GM21717 (cell line): ENCODE measurements at regions not wholly inside any gene's neighbourhood (a gene's known extent, or its start where the extent isn't known, plus 50 kb on each side); places are given as distances from the start of the nearest gene placed in this dataset.

Experiments used
- ATAC-seq: cut with Tn5 transposase; IDR thresholded peaks from one replicate; pipeline ENCODE4 v1.9.1; 2021; ENCODE audit warnings: mild to moderate bottlenecking, moderate library complexity; ENCODE audit not compliant: unreplicated experiment

DNA sequence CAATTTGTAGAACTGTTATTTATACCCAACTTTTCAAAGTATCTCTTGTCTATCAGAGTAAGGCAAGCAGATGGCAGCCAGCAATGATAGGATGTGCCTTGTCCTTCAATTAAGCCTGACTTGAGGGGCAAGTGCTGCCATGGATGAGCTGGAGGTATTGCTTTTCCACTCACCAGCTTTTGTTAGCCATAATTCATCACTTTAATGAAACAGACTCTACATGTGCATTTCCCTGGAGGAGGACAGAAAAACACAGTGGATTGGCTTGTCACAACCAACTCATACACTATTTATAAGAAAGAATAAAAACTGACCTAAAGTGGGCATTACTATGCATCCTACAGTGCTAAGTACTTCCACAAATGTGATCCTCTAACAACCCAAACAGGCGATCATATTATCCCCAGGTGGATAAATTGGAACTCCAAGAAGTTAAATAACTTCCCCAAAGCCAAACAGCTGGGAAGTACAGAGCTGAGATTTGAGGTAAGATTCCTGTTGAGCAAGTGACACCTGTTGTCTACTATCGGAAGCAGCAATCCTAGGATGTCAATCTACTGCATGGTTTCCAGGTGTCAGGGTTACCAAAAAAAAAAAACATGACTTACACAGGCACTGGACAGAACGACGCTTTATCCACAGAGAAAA, 73.9 kb upstream of the NRSN1 start:
- ATAC-seq, result no peak

DNA sequence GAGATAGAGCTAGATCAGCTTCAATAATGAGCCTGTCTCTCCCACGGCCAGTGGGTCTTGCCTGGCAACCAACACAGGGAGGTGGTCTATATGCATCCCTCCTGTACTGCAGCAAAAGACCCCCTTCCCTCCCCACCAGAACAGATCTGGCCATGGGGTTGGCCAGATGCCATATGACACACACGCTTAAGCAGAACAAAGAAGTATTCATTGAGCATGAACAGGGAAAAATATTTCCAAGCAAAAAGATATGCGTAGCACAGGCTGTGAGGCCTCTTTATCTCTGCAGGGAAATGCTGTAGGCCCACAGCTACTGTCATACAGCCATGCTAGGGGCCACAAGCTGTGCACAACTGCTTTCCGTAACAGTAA, 73.4 kb upstream of the NRSN1 start:
- ATAC-seq, result no peak

DNA sequence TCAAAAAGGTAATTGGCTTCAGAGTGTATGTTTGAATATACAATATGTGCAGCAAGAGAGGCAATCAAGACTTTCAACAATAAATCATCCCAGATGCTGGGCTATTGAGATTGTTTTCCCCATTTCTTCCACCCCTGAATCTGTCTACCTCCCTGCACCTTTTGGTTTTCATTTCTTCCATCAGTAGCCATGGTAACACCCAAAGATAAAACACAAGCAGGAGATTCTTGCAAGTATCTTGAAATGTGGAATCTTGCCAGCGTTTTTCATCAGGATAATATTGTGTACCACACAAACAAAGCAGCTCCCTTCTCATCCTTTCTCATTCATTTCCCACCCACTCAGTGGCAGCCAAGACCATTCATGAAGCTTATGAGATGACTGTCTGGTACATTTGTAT, 73.0 kb upstream of the NRSN1 start:
- no peak for ATAC-seq

DNA sequence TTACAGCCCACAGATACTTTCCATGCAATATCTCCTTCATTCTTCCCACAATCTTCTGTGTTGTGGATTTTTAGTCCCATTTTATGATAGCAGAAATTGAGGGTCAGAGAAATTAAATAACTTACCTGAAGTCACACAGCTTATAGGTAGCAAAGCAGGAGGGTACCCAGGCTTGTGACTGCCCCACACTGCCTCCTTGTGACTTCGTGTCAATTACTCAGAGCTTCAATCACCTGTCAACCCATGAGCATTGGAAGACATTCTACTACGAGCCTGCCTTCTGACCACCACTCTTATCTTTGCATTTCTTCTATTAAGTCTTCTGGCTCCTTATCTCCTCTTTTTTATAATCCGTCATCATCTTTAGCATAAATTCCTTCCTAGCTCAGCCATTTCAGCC, 71.6 kb upstream of the NRSN1 start:
- no peak for ATAC-seq

DNA sequence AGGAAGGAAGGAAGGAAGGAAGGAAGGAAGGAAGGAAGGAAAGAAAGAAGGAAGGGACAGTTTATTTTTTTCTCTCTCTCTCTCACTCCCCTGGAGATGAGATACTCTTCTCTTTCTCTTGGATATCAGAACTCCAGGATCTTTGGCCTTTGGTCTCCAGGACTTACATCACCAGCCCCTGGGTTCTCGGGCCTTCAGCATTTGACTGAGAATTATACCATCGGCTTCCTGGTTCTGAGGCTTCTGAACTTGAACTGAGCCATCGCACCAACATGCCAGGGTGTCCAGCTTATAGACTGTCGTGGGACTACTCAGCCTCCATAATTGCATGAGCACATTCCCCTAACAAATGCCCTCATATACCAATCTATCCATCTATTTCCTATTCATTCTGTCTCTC, 69.4 kb upstream of the NRSN1 start:
- ATAC-seq, result no peak

DNA sequence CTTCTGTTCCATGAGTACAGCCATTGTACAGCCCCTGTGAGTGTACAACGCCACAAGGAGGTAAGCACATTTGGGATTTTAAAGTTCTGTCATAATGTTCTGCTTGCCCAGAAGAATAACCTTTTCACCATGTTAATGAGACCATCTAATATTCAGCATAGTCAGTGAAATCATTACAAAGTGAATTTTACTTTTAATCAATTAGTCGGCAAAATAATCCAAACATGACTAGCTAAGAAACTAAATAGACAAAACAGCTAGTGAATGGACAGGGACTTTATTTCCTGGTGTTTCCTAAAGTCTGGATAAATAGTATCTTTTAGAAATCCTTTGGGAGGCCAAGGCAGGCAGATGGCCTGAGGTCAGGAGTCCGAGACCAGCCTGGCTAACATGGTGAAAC, 69.0 kb upstream of the NRSN1 start:
- ATAC-seq, result no peak

DNA sequence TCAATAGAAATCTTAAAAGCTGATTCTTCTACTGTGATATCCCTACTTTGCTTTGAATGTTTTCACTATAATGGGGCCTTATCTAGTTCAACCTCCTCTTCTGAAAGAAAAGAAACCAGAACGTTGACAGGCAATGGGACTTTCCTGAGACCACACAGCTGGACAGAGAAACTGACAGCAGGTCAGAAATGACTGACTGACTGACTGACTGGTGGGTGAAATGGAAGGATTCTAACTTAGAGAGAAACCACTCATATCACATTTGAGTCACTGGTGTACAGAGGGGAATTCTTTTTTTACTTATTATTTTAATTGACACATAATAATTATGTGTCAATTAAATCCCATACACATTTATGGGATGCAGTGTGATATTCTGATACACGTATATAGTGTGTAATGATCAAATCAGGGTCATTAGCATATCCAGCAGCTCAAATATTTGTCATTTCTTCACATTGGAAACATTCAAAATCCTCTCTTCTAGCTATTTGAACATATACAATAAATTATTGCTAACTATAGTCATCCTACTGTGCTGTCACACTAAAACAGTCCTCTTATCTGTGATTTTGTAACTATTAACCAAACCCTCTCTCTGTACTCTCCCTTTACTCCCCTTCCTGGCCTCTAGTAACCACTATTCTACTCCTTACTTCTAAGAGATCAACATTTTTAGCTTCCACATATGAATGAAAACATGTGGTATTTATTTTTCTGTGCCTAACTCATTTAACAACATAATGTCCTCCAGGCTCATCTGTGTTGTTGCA, 64.8 kb upstream of the NRSN1 start:
- ATAC-seq, result peak; percentile 98

DNA sequence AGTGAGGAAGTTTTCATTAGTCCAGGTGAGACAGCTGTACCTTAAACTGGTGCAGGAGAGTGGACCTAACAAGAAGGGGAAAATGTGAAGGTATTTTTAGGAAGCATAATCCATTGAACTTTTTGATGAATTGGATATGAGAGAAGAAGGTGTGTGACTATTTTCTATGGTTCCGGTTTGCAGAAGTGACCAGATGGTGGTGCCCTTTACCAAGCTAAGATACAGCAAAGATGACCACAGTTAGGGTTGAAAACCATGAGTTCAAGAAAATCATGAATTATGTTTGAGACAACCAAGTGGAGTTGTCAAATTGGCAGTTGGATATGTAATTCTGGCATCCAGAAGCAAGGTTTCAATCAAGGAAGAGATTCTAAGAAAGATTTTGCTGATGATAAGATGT, 61.9 kb upstream of the NRSN1 start:
- ATAC-seq, result no peak

DNA sequence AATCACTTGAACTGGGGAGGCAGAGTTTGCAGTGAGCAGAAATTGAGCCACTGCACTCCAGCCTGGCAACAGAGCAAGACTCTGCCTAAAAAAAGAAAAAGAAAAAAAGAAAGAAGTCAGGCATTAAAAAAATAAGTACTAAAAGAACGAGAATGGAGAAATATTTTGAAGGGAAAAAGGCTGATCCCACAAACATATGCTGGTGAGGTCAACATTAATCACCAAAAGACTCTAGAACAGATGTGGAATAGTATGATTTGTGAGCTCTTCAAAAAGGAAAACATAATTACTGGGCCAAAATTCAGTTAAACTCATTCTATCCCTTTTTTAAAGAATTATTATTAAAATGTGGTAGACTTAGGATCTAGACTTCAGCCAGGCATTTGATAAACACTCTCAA, 61.2 kb upstream of the NRSN1 start:
- no peak for ATAC-seq

DNA sequence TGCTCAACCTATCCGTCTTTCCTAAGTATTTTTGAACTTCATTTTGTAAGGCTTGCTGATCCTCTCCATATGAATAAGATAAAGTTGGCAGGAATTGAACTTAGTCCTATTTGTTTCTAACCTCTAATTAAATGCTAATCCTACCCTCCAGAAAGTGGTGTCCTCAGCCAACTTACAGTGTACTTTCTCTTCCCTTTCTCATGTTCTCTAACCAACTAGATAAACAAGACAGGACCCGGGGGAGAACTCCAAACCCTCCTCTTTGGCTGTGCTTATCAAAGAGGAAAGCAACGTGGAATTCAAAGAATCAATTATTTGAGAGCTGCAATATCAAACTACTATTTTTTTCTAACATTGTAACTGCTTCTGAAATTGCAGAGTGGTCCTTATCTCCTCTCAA, 56.5 kb upstream of the NRSN1 start:
- no peak for ATAC-seq

DNA sequence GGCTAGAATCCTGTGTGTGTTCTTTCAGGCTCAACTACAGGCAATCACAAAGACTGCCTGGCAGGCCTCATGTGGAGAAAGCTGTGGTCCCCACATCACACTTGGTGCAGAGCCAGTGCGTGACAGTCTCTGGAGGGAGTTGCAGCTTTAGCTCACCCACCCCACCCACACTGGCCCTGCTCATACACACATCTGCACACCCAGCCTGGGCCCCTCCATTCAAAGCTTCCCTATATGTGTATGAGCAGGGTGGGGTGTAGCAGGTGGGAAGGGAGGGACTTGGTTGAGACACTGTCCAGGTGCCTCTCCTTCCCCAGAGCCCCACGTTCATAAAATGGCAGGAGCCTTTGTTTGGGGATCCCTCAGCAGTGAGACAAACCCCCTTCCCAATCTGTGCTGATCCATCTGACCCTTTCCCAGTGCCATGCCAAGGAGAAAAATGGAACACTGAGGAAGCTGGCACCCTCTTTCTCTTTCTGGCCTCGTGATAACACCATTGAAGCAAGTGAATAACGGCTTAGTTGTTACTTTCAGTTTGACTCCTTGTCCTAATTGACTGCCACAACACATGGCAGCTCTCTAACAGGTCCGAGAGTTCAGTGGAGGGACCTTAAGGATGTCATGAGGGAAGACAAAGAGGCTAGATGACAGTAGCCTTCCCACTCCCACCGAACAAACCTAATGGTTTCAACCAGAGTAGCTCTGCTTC, 53.8 kb upstream of the NRSN1 start:
- ATAC-seq, result peak; percentile 66

DNA sequence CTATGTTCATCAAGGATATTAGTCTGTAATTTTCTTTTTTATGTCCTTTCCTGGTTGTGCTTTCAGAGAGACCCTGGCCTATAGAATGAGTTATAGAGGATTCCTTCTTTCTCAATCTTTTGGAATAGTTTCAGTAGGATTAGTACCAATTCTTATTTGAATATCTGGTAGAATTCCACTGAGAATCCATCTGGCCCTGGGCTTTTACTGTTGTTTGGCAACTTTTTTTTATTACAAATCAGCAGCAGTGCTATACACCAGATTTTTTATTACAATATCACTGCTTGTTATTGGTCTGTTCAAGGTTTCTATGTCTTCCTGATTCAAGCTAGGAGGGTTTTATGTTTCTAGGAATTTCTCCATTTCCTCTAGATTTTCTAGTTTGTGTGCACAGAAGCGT, 50.0 kb upstream of the NRSN1 start:
- ATAC-seq, result no peak
